Mucosa of gallbladder (tissue), 1 donor: ENCODE measurements at regions not wholly inside any gene's neighbourhood (a gene's known extent, or its start where the extent isn't known, plus 50 kb on each side); places are given as distances from the start of the nearest gene placed in this dataset.
"Not testable (repeated sequence)": the region's sequence is repeated elsewhere in the genome, so short reads cannot be mapped to it uniquely, and the experiment has no call there.

Experiments
- DNase-seq: peaks from one replicate; pipeline ENCODE4 v3.0.0-alpha.2; 2020; ENCODE audit warnings: low spot score
- donor health status: DM: no; HTN: no; CAD: no.

GRCh38 chr6:120498711-120499110 is 835.6 kb downstream of the TBC1D32 start:
- no peak for DNase-seq

DNA sequence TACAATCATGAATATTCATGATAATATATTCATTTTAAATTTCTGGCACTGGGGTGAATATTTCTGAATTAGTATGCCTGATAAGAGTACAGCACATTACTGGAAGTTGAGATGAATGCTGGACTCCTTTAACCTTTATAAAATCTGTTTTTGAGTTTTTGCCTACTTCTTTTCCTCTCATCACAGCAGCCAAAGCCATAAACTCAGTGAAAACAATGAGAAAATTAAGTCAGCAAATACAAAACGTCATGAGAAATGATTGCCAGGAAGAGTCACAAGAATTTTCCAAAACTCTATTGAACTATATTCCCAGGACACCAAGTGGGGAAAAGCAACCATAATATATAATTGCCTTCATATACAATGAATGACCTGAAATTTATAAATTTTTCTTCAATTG is 837.6 kb downstream of the TBC1D32 start:
- no peak for DNase-seq

DNA sequence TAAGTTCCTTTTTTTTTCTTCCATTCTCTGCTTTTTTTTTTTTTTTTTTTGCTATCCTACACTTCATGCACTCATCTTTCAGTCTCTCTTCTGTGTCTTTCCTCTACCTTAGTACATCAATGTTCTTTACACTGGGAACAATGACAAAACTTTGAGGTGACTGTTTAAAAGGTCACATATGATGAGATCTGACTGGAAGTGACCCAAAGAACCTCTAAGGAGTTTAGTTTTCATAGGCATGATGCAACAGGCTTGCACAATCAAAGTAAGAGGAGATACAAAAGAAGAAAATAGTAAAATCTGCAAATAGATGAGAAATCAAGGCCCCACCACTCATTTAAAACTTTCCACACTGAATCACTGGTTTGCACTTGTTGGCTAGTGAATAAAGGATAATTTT is 840.8 kb downstream of the TBC1D32 start:
- DNase-seq, result no peak

- DNase-seq, result no peak
Observed at GRCh38 chr6:120489941-120490340, 844.3 kb downstream of the TBC1D32 start.

DNA sequence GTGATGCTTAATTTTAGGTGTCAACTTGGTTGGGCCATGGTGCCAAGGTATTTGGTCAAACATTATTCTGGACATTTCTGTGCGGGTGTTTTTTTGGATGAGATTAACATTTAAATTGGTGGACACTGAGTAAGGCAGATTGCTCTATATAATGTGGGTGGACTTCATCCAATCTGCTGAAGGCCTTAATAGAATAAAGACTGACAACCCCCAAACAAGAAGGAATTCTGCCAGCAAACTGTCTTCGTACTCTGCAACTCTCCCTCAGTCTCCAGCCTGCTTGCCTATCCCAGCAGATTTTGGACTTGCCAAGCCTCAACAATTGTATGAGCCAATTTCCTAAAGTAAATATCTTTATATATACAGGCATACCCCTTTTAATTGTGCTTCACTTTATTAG is 850.1 kb downstream of the TBC1D32 start:
- no peak for DNase-seq

DNA sequence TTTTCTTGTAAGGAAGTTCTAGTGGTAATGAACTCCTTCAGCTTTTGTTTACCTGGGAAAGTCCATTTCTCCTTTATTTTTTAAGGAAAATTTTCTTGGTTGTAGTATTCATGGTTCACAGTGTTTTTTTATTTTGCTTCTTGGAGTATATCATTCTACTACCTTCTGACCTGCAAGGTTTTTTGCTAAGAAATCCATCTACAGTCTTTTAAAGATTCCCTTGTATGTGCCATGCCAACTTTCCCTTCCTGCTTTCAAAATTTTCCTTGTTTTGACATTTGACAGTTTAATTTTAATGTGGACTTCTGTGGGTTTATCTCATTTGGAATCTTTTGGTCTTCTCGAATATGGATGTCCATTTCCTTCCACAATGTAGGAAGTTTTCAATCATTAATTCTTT is 855.6 kb downstream of the TBC1D32 start:
- no peak for DNase-seq

DNA sequence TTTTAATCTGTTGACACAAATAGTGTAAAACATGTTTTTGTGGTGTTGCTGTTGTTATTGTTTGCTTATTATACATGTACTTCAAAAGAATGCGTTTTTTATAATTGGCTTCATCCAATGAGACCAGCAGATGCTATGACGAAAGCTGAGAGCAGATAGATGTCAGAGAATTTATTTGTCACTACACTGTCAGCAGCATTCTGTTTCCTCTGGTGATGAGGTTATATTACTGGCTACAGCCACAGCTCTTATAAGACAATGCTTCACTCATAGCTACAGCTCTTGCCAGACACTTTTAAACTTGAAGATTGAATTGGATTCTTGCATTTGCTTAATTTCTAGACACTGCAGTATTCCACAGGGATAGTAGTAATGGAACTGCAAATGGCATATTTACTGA is 860.5 kb downstream of the TBC1D32 start:
- DNase-seq, result no peak

DNA sequence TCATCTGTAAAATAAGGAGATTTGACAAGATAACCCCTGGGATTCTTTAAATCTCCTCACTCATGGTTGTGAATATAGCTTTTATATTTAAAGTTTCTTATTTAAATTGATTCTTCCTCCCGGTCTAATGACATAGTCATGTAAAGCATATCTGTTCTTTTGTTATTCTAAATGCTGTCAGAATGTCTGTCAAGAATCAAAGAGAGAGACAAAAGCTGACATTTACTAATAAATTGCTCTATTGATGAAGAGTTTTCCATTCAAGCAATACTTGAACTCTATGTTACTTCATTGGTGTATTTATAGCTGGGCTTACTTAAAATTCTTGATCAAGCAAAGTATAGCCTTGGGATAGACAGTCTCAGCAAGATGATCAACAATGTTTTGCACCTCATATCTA is 865.8 kb downstream of the TBC1D32 start:
- DNase-seq, result no peak

- DNase-seq, result no peak
Observed at GRCh38 chr6:120451508-120451907, 882.8 kb downstream of the TBC1D32 start.

- DNase-seq, result no peak
Observed at GRCh38 chr6:120447605-120448004, 886.7 kb downstream of the TBC1D32 start.

DNA sequence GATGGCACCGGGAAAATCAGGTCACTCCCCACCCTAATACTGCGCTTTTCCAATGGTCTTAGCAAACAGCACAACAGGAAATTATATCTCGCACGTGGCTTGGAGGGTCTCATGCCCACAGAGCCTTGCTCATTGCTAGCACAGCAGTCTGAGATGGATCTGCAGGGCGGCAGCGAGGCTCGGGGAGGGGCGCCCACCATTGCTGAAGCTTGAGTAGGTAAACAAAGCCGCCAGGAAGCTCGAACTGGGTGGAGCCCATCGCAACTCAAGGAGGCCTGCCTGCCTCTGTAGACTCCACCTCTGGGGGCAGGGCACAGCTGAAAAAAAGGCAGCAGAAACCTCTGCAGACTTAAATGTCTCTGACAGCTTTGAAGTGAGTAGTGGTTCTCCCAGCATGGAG is 901.4 kb downstream of the TBC1D32 start:
- DNase-seq, result not testable (repeated sequence)

GRCh38 chr6:120431841-120432240 is 902.4 kb downstream of the TBC1D32 start:
- no peak for DNase-seq

DNA sequence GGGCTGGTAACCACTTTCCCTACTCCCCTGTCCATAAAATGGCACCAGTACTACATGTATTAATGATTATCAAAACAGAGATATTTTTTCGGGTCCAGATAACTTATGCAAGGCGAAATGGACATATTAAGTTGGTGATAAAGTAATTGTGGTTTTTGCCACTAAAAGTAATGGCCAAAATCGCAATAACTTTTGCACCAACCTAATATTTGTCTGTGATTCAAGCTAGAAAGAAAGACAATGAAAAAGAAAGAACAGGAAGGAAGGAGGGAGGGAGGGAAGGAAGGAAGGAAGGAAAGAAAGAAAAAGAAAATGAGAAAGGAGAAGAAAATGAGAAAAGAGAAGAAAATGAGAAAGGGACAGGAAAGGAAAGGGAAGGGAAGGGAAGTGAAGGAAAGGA is 922.9 kb downstream of the TBC1D32 start:
- DNase-seq, result no peak

- DNase-seq, result no peak
Observed at GRCh38 chr6:120410586-120410985, 923.7 kb downstream of the TBC1D32 start.

- DNase-seq, result no peak
Observed at GRCh38 chr6:120407696-120408095, 926.6 kb downstream of the TBC1D32 start.

- no peak for DNase-seq
Observed at GRCh38 chr6:120405947-120406346, 928.3 kb downstream of the TBC1D32 start.

DNA sequence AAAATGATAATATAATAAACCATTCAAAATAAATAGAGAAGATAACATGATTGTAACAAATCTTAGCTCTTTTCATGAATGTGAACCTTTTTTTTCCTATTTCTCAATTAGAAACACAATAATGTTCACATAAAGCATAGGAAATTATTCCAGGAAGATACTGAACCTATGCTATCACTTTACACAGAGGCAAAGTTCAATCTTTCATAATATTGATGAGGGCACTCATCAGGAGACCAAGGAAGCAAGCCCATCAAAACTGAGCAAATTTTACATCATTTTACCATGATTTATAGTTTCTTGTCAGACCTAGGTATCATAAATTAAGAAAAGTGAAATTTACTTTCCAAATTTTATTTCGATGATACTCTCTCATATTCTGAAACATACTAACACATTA is 938.5 kb downstream of the TBC1D32 start:
- DNase-seq, result no peak

DNA sequence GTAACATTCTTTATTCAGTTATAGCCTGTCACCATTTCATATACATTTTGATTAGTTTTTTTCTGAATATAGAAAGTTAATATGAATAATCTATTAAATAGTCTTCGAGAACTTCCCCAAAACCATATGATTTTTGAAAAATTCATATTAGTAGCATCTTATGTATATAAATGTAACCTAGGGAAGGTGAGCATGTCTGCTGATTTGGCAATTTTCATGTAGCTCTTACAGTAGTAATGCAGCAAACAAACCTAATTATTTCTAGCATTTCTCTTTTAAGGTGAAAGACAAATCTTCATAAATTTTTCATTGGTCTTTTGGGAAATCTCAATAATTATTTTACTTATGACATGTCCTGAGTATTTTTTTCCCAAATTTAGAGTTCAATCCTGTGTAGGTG is 939.0 kb downstream of the TBC1D32 start:
- DNase-seq, result no peak

DNA sequence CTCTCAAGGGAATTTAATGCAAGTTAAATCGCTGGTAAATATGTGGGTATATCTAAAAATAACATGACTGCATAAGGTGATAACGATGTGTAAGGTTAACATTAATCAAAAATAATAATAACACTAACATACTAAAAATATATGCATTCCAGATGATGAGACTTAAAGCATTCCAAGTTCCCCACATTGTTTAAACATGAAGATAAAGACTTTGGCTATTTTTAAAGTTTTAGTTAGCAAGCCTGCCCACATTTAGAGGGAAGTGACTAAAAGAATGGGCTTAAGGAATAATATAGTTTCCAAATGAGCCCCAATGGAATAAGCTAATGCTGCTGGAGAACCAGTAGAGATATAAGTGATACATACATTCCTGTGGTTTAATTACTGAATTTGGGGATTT is 941.3 kb downstream of the TBC1D32 start:
- DNase-seq, result no peak

DNA sequence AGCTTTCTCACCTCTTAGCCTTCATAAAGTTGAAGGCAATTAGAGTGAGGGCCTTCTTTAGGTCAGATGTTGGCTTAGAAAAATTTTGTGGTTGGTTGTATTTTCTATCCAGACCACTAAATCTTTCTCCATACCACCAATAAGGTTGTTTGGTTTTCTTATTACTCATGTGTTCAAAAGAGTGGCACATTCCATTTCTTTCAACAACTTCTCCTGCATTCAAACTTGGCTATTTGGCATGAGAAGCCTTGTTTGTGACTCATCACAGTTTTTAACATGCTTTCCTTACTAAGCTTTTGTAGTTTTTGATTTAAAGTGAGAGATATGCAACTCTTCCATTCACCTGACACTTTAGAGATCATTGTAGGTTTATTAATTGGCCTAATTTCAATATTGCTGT is 949.6 kb downstream of the TBC1D32 start:
- DNase-seq, result no peak

- DNase-seq, result no peak
Observed at GRCh38 chr6:120383681-120384080, 950.6 kb downstream of the TBC1D32 start.

GRCh38 chr6:120378582-120379220 is 955.6 kb downstream of the TBC1D32 start:
- no peak for DNase-seq

DNA sequence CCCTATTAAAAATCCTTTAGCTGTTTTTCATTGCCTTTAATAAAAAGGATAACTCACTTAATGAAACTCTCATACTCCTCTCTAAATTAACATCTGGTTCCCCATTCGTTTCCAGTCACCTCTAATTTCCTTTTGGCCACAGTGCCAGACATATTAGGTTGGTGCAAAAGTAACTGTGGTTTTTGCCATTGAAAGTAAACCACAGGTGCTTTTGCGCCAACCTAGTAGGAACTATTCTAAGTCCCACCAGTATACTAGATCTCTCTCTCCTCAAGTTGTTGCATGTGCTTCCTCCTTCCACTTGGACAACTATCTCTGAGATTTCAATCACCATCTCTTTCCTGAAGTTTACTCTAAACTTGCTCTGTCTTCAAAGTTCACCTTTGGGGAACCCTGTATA is 961.1 kb downstream of the TBC1D32 start:
- no peak for DNase-seq

- no peak for DNase-seq
Observed at GRCh38 chr6:120363429-120363828, 970.9 kb downstream of the TBC1D32 start.
